Pancreas (tissue), 10 donors: ENCODE measurements at regions not wholly inside any gene's neighbourhood (a gene's known extent, or its start where the extent isn't known, plus 50 kb on each side); places are given as distances from the start of the nearest gene placed in this dataset.

Experiments used
- ATAC-seq, 4 donors: fragments of 200-7000 bp; cut with Tn5 transposase; one replicate each; pipeline versions ENCODE4 v1.8.0 to v1.9.1; 2020; ENCODE audit warnings: mild to moderate bottlenecking in 4 of 4, moderate library complexity in 4 of 4
- DNase-seq, 6 donors: peaks; one replicate each; pipeline ENCODE4 v3.0.0-alpha.2; 2020
- FAIRE-seq: peaks from 2 replicates; lab custom pipeline; 2012; peaks lifted over from hg19 to GRCh38; lab: Jason Lieb, UNC
- H3K27ac ChIP-seq, 4 donors: fragments of 200-600 bp; sonication (generic); 1 replicate in 3 of 4; 2 replicates in 1 of 4; pipeline versions ENCODE4 v1.5.0 to v1.8.0; 2020
- H3K27me3 ChIP-seq, 4 donors: fragments of 200-600 bp; one replicate each; pipeline ENCODE4 v1.8.0; 2021
- H3K36me3 ChIP-seq, 3 donors: fragments of 200-600 bp; sonication (generic) in 1 of 3; one replicate each; pipeline versions ENCODE4 v1.5.0 to v1.8.0; 2020 to 2021
- H3K4me1 ChIP-seq, 3 donors: fragments of 200-600 bp; one replicate each; pipeline ENCODE4 v1.8.0; 2021
- H3K4me3 ChIP-seq, 4 donors: fragments of 200-600 bp; sonication (generic) in 2 of 4; one replicate each; pipeline versions ENCODE4 v1.5.0 to v1.8.0; 2020 to 2021
- H3K9me3 ChIP-seq, 4 donors: fragments of 200-600 bp; one replicate each; pipeline ENCODE4 v1.8.0; 2021
- CTCF ChIP-seq, 4 donors: fragments of 200-600 bp; sonication (generic) in 3 of 4; IDR thresholded peaks; one replicate each; pipeline versions ENCODE4 v1.5.0 to v1.8.0; 2021; ENCODE audit warnings: antibody characterized with exemption in 4 of 4
- WGBS, 2 donors: extraction: QIAGEN DNeasy Blood & Tissue Kit; methylation state at CpG; one replicate each; pipeline ENCODE4 v1.1.7; 2013; 5-methylcytosine and 5-hydroxymethylcytosine counted together
- intact Hi-C, 3 donors: fragments of 100-400 bp; cut with DNase I; formaldehyde crosslinking; loops; one replicate each; pipeline versions ENCODE4 v1.11.1 to v1.14.2; 2022
- donor health status: healthy with polysubstance abuse.
- donor health status: DM: no; HTN: no; CAD: no; lungs with moderate emphysema.
- donor health status: DM: no; HTN: no; CAD: no.
- donor health status: control.
- donor health status: control.
- donor health status: Bipolar disorder and iron deficiency.
- donor health status: DM: yes; HTN: yes; CAD: no.
- donor health status: DM: no; HTN: no; CAD: no.
- donor health status: DM: no; HTN: no; CAD: no.
- donor health status: DM: yes; HTN: yes; CAD: no.

- ATAC-seq (no peak), DNase-seq (no peak), FAIRE-seq (no peak)
- WGBS, 2 donors, result 55% methylated on average over 3 of the region's 3 CpGs
- H3K27ac ChIP-seq, result peak overlapping the region in 1 of 4 donors; percentile 62
- H3K4me1 ChIP-seq, result peaks cover 0 to 21% (median 9%) of the 10 kb centered on the region in 3 donors
- peaks cover 0 to 8% (median 0%) of the 10 kb centered on the region in 3 donors for H3K36me3 ChIP-seq
- H3K9me3 ChIP-seq, result no peaks in the 10 kb centered on the region
- TF ChIP-seq CTCF (IDR thresholded peaks at IDR 0.05), result no peak
- no peaks in the 10 kb centered on the region for H3K27me3 ChIP-seq
- intact Hi-C loops, result no loop called here
- H3K4me3 ChIP-seq, result no peak overlapping the region
These were observed 81.1 kb upstream of the SLC4A4 start for GRCh38 chr4:71257761-71258160.

- no peak for TF ChIP-seq CTCF (IDR thresholded peaks at IDR 0.05)
- FAIRE-seq, result no peak
- Histone ChIP-seq H3K9me3 (no peaks in the 10 kb centered on the region), H3K27me3 (no peaks in the 10 kb centered on the region), H3K4me3 (no peak overlapping the region), H3K27ac (peak overlapping the region in 1 of 4 donors; percentile 62), H3K36me3 (peaks cover 0 to 8% (median 0%) of the 10 kb centered on the region in 3 donors), H3K4me1 (peaks cover 0 to 21% (median 7%) of the 10 kb centered on the region in 3 donors)
- ATAC-seq, result no peak
- 50 to 63% methylated on average over 7 of the region's 7 CpGs for WGBS, 2 donors
- intact Hi-C loops, result no loop called here
- no peak for DNase-seq
These were observed 80.5 kb upstream of the SLC4A4 start for GRCh38 chr4:71258323-71258722.

- peaks cover 0 to 8% (median 0%) of the 10 kb centered on the region in 3 donors for H3K36me3 ChIP-seq
- WGBS, 2 donors, result 61 to 63% methylated on average over 6 of the region's 6 CpGs
- no peak for TF ChIP-seq CTCF (IDR thresholded peaks at IDR 0.05)
- peak overlapping the region in 2 of 4 donors; percentile 43 to 62 for H3K27ac ChIP-seq
- peaks cover 0 to 16% (median 7%) of the 10 kb centered on the region in 3 donors for H3K4me1 ChIP-seq
- no peak for FAIRE-seq
- H3K9me3 ChIP-seq, result no peaks in the 10 kb centered on the region
- peak in 1 of 4 donors; percentile 6 for ATAC-seq
- H3K4me3 ChIP-seq, result no peak overlapping the region
- intact Hi-C loops, result no loop called here
- DNase-seq, result no peak
- H3K27me3 ChIP-seq, result no peaks in the 10 kb centered on the region
These were observed 79.5 kb upstream of the SLC4A4 start for GRCh38 chr4:71259280-71259679.

- 56 to 66% methylated on average over 3 of the region's 3 CpGs for WGBS, 2 donors
- intact Hi-C loops, result no loop called here
- no peak overlapping the region for H3K4me3 ChIP-seq
These were observed 78.9 kb upstream of the SLC4A4 start for GRCh38 chr4:71259911-71260331.

More at GRCh38 chr4:71259911-71260331, 78.9 kb upstream of the SLC4A4 start:
- no peak for DNase-seq
- Histone ChIP-seq H3K27ac (peak overlapping the region in 2 of 4 donors; percentile 39 to 62), H3K36me3 (peaks cover 0 to 6% (median 0%) of the 10 kb centered on the region in 3 donors), H3K9me3 (no peaks in the 10 kb centered on the region), H3K4me1 (peaks cover 0 to 16% (median 7%) of the 10 kb centered on the region in 3 donors), H3K27me3 (no peaks in the 10 kb centered on the region)
- peak; percentile 32 to 77 (median 56) for ATAC-seq
- no peak for TF ChIP-seq CTCF (IDR thresholded peaks at IDR 0.05)
- no peak for FAIRE-seq
